GM18868 (cell line): ENCODE measurements at regions not wholly inside any gene's neighbourhood (a gene's known extent, or its start where the extent isn't known, plus 50 kb on each side); places are given as distances from the start of the nearest gene placed in this dataset.

Experiments used
- ATAC-seq: cut with Tn5 transposase; IDR thresholded peaks from one replicate; pipeline ENCODE4 v1.9.1; 2021; ENCODE audit warnings: mild to moderate bottlenecking, moderate library complexity; ENCODE audit not compliant: unreplicated experiment

DNA sequence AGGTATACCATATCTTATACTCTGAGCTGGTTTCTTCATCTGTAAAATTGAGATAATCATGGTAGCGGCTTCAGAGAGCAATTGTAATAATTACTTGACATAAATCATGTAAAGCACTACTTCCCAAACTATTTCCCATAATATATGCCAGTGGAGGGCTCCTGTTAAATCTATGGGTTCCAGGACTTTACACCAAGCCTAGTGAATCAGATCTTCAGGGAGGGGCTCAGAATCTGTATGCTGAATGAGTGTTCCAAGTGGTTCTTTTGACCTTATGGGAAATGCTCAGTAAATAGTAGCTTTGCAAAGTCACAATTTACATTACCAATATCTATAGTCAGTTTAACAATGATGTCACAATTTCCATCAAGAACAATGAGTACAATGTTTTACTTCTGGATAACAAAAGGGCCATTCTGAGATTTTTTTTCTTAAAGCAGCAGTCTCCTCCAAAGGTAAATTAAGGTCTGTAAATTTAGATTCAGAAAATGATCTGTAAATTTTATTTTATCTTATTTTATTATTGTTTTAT lies 50.9 kb upstream of the NLK start:
- no peak for ATAC-seq
